SKM-1 (cell line): ENCODE measurements at regions not wholly inside any gene's neighbourhood (a gene's known extent, or its start where the extent isn't known, plus 50 kb on each side); places are given as distances from the start of the nearest gene placed in this dataset.

Experiments used
- DNase-seq: peaks from one replicate; lab custom pipeline; 2025; ENCODE audit not compliant: unreplicated experiment; lab: John Stamatoyannopoulos, UW

- DNase-seq: no peak
These were observed 563.5 kb downstream of the PDCD6IP start for GRCh38 chr3:34361921-34362320.

- DNase-seq: no peak
These were observed 564.5 kb downstream of the PDCD6IP start for GRCh38 chr3:34362910-34363309.

DNA sequence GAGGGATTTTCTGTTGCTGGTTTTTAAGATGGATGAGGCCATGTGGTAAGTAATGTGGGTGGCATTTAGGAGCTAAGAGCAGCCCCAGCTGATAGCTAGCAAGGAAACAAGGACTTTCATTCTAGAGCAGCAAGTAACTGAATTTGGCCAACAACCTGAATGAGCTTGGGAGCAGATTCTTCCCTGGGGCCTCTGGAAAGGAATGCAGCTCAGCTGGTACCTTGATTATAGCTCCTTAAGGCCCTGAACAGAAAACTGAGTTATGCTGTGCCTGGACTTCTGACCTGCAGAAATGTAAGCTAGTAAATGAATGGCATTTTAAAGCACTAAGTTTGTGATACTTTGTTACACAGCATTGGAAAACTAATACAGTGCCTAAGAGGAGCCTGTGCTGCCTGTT, 565.5 kb downstream of the PDCD6IP start:
- DNase-seq: no peak

GRCh38 chr3:34364335-34364734, 565.9 kb downstream of the PDCD6IP start:
- DNase-seq: no peak

GRCh38 chr3:34365231-34365630, 566.8 kb downstream of the PDCD6IP start:
- no peak for DNase-seq

DNA sequence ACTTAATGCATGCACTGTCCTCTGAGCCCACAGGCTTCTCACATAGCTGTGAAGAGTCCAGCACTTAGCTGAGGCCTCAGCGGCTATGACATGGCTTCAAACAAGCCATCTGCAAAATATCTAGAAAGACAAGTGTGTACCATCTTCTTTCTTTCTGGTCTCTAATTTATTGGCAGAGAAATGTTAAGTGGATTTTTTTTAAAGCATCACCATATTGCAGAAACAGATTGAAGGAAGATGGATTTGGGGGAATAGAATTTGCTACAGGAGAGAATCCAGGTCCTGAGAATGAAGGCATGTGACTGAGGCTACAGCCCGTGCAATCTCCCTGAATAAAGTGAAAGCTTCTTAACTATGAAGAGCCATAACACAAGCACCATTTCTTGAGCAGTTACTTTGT, 567.3 kb downstream of the PDCD6IP start:
- no peak for DNase-seq

DNA sequence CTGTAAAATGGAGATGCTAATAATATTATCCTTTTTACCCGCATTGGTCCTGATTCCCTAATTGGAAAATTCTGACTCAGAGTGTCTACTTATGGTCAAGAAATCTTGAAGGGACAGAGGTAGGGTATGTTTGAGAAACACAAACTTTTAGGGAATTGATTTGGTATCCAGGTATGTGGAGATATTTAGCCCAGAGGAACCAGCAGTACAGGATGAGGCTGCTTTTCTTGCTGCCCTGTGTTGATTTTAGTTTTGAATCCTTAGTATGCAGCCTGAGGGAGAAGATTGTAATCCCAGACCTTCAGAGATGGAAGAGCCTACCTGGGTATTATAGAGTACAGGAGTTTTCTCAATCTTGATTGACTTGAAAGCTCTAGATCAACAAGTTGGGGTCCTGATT, 569.1 kb downstream of the PDCD6IP start:
- no peak for DNase-seq

DNA sequence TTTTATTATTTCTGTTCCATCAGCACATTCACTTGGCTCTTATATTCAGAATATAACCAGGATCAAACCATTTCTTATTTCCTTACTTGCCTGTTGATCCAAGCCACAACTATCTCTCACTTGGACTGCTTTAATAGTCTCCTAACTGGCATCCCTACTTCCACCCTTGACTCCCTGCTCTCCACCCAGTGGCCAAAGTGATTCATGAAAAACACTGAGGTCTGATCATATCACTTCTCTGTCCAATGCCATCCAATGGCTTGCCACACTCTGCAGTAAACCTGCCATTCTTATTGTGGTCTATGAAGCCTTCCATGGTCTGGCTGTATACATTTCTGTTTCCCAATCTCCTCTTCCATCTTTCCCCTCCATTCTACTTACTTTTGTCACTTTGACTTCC, 576.1 kb downstream of the PDCD6IP start:
- DNase-seq: no peak

DNA sequence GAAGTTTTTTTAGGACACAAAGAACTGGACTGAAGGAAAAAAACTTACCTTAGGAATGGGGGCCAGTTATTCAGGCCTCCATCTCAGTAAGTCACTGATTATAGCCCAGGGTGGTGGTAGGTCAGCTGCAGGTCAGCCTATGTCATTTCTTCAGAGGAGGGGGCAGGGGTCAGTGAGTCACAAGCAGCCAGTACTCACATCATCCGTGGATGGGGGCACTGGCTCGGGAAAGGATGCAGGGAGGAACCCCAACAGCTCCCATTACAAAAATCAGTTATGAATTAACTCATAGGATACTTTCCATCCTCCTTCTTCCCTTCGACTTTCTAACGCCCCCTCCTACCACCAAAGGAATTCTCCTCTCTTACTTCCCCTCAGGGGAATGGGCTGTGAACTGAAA, 578.3 kb downstream of the PDCD6IP start:
- no peak for DNase-seq

DNA sequence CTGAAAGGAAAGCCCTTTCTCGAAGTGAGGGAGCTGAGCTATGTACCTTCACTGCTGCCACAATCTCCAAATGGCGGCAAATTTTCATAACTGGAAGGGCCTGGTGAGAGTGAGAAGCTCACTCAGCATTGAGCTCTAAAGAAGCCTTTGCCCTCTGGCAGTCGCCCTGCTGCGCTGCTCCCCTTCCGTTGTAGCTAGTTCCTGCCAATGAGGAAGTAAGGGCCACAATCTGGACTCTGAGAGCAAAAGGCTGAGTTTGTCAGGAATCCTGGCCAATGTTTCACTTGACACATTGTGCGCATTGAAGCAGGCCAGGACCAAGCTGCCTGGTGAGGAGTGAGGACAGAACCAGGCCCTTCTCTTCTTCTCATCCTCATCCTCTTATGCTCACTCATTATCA, 579.5 kb downstream of the PDCD6IP start:
- DNase-seq: no peak

DNA sequence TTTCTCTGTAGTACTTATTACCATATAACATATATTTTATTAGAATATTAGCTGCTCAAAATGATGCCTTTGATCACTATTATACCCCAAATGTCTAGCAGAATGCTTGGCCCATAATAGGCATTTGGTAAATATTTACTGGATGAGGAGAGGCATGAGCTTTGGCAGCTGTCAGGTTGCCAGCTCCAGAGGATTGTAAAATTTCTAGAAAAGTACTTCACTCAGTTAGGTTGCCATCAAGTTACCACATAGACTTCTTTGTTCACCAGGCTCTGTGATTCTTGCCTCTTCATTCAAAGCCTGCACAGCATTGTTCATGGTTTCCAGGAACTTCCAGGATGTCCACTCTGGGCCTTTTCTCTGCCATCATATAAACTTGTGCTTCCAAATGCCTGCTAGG, 582.8 kb downstream of the PDCD6IP start:
- DNase-seq: no peak

GRCh38 chr3:34382859-34383258, 584.4 kb downstream of the PDCD6IP start:
- DNase-seq: no peak

- no peak for DNase-seq
These were observed 587.9 kb downstream of the PDCD6IP start for GRCh38 chr3:34386309-34386708.

DNA sequence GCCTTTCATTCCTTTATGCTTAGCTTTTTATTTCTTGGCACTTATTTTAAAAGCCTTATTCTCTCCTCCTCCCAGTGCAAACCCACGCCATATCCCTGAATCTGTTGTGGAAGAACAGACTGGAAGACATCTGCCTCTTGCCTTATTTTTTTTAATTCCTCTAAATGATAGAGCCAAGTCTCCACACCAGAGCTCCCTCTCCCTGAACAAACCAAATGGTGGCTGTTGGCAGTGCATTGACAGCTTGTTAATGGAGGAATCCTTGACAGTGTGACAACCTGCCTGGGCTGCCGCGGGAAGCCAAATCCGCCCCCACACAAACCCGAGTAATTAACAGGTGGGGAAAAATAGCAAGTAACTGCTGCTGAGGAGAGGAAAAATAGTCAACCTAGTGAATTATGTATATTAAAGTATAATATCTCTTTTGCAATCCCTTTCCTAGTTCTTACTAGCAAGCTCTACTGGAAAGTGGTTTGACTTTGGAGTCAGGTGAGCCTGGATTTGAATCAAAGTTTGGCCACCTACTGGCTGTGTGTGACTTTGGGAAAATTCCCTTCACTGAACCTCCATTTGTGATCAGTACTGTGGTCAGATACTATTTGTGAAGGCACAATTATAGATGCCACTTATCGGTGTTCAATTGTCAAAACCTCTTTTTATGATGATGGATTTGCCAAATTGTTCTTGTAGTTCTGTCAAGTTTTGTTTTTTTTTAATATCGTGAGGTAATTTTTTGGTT, 589.6 kb downstream of the PDCD6IP start:
- DNase-seq: no peak

DNA sequence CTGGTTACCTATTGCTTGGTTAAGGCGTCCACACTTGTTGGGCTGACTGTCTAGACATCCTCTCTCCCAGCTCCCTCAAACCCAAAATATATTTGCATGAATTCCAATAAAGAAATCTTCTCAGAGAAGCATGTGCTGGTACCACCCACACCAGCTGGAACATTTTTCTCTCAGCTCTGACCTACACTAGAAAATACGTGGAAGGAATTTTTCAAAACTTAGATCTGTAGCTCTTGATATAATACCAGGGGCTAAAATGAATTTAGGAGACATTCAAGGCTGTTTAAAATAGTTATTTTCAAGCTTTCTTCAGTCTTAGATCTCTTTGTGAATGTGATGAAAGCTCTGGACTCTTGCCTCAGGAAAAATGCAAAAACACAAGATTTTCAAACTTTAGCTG, 590.4 kb downstream of the PDCD6IP start:
- no peak for DNase-seq

- DNase-seq: no peak
These were observed 596.7 kb downstream of the PDCD6IP start for GRCh38 chr3:34394978-34395748.

GRCh38 chr3:34396288-34396687, 597.9 kb downstream of the PDCD6IP start:
- no peak for DNase-seq

DNA sequence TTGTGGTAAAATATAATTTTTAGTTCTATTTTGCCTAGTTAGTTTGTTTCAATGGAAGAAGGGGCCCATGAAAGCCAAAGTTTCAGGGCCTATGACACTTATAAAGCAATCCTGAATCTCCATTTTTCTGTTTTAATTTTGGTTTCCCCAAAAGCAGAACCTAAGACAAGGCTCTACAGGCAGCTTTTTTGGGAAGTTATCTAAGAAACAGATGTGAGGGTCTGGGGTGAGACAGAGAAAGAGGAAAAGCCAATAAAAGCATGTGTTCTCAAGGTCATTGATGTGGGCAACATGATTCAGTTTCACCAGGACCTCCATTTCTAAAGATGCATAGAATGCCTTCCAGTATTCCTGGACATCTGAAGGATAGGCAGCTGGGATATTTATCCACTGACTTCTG, 598.5 kb downstream of the PDCD6IP start:
- DNase-seq: no peak

DNA sequence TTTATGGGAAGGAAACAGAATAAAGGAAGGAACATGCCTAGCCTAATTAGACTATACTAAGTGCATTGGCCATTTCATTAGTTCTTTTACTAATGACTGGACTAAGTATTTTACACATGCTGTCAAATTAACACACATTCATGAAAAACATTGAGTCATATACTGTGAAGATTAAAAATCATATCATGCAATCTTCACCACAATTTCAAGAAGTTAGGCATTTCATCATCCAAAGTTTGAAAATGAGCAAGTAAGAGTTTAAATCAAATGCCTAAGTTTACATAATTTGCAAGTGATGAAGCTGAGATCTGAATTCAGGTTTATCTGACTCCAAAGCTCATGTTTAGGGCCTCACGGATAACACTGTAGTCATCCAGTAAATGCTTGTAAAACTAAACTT, 601.0 kb downstream of the PDCD6IP start:
- DNase-seq: no peak

DNA sequence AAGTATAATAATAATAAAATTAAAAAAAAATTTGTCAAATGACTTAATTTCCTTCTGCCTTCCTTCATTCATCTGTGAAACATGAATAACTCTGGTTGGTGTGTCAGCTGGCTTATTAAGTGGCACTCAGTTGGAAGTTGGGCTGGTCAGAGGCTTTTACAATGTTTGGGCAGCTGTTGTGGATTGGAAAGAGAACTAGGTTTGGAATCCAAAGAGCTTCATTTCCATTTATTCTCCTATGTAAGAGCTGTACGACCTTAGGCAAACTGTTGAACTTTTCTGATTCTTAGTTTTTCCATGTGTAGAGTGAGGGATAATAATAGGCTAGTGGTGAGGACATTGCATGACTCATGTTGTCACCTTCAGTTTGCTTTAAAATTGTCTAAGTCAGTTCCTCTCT, 606.7 kb downstream of the PDCD6IP start:
- no peak for DNase-seq

GRCh38 chr3:34407281-34407680, 608.9 kb downstream of the PDCD6IP start:
- DNase-seq: no peak

- no peak for DNase-seq
These were observed 609.7 kb downstream of the PDCD6IP start for GRCh38 chr3:34408088-34408487.

- no peak for DNase-seq
These were observed 613.2 kb downstream of the PDCD6IP start for GRCh38 chr3:34411596-34411995.
